Urinary bladder (tissue), 3 donors: ENCODE measurements at regions not wholly inside any gene's neighbourhood (a gene's known extent, or its start where the extent isn't known, plus 50 kb on each side); places are given as distances from the start of the nearest gene placed in this dataset.

Experiments used
- DNase-seq: peaks from one replicate; pipeline ENCODE4 v3.0.0-alpha.2; 2015; ENCODE audit errors: extremely low spot score
- H3K27ac ChIP-seq: one replicate; pipeline ENCODE4 v1.5.1; 2013; ENCODE audit warnings: low read depth, mild to moderate bottlenecking, moderate library complexity
- H3K36me3 ChIP-seq: one replicate; pipeline ENCODE4 v1.6.1; 2013; ENCODE audit warnings: mild to moderate bottlenecking, moderate library complexity; ENCODE audit not compliant: insufficient read depth
- H3K4me1 ChIP-seq: one replicate; pipeline ENCODE4 v1.6.1; 2013; ENCODE audit warnings: mild to moderate bottlenecking, moderate library complexity; ENCODE audit not compliant: insufficient read depth
- H3K4me3 ChIP-seq: one replicate; pipeline ENCODE4 v1.5.1; 2013; ENCODE audit warnings: low read depth, low read length
- WGBS: extraction: QIAGEN DNeasy Blood & Tissue Kit; methylation state at CpG from one replicate; pipeline ENCODE4 v1.1.7; 2013; 5-methylcytosine and 5-hydroxymethylcytosine counted together
- donor health status: healthy with polysubstance abuse.
- donor health status: healthy.

DNA sequence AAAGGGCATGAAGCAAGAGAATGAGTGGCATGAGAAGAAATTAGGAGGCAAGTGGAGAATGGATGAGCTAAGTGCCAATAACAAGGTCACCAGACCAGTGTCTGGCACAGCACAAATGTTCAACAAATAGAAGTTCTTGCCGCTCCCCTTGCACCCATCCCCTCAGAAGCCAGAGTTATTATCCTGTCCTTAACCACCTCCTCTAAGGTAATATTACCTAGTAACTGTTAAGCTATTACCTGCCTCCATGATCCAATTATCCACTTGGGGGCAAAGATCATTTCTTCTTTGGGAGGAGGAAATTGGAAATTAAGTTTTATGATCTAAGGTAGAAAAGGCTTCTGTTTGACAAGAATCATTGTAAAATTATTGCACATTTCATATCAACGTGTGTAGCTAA, 133.8 kb downstream of the FOXA2 start:
- H3K36me3 ChIP-seq = no peaks in the 10 kb centered on the region
- H3K27ac ChIP-seq = no peak overlapping the region
- WGBS = 86% methylated on average over 2 of the region's 2 CpGs

DNA sequence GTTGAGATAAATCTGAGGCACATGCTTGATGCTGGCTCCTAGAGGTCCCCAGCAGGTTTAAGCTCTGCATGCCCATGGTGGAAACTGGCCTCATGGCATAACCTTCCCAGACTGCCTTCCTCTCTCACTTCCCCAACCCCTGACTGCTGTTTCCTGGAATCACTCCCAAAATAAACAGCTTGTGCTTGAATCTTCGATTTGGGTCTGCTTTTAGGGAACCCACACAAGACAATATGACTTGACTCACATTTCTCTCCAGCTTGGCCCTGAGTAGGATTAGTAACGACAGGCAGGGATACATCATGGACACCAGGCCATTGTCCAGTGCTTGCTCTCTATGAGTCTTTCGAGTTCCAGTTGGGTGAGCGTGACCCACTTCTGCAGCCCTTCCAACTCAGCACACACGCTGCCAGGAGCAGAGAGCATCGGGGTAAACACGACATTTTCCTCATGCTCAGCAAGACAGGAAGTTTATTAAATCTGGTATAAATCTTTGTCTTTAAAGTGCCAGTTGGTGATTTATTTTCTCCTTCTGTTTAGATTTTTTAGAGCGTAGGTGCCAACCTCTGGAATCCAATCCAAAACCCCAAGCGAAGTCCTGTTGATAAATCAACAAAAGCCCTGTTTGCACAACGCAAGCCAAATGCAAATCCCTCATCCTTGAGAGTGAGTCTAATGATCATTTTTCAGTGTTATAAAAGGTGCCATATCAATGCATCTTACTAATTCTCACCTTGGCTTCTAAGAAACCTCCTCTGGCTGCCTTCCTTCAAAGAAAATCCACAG, 135.0 kb downstream of the FOXA2 start:
- H3K4me1 ChIP-seq = no peaks in the 10 kb centered on the region
- DNase-seq = no peak
- WGBS = 15% methylated on average over 10 of the region's 10 CpGs
- no peak overlapping the region for H3K4me3 ChIP-seq
- no peak overlapping the region for H3K27ac ChIP-seq
- H3K36me3 ChIP-seq = no peaks in the 10 kb centered on the region

More for the DNA sequence above, 133.8 kb downstream of the FOXA2 start:
- Histone ChIP-seq H3K4me3 (no peak overlapping the region), H3K4me1 (no peaks in the 10 kb centered on the region)
- DNase-seq = no peak

DNA sequence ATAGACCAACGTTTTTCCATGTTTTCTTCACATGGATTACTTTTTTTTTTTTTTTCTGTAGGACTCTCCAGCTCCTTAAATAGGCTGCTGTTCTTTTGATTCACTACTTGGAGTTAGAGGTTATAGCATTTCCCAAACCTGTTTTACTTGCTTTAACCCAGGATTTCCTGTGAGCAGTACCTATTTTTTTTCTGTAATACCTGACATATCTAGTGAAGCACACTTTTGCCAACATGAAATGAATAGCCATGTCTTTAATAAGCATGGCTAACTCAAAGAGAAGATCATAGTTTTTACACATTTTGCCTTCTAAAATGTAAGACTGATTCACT, 137.0 kb downstream of the FOXA2 start:
- no peak overlapping the region for H3K27ac ChIP-seq
- no peaks in the 10 kb centered on the region for H3K4me1 ChIP-seq
- WGBS = 7% methylated on average over 1 of the region's 1 CpG
- H3K4me3 ChIP-seq = no peak overlapping the region
- H3K36me3 ChIP-seq = no peaks in the 10 kb centered on the region
- no peak for DNase-seq

DNA sequence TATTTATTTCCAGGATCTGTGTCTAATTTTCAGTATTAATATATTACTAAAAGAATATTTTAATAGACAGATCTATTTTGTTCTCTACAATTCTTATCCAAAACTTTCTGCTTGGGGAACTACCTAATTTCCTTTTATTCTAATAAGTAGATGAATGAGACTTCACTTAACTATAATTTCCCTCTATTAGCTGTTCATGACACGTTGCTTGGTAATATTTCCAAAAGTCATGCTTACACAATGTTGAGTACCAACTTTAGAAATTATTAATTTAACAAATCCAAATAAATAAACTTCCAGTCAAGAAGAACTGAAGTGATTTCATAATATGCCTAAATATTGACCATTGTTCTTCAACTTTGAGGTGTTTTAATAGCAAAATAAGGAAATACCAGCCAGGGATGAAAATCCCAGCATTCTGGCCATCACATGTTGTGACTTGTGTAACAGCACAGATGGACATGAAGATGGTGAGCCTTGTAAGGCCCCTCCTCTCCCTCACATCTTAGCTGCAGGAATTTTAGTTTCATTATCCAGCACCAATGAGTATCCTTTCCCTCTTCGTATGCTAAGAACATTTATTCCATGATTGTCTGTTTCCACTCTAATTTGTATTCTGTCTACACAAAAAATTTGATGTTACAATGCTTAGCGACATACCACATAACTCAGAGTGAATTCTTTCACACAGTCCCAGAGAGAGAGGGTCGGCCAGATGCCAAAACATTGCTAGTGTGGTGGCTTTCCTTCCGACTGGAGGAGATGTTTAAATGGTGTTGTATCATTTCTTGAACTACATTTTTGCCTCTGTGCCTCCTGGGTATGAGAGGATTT, 137.5 kb downstream of the FOXA2 start:
- 45% methylated on average over 5 of the region's 5 CpGs for WGBS
- H3K4me1 ChIP-seq = no peaks in the 10 kb centered on the region
- no peak overlapping the region for H3K4me3 ChIP-seq
- H3K27ac ChIP-seq = no peak overlapping the region
- H3K36me3 ChIP-seq = no peaks in the 10 kb centered on the region
- DNase-seq = no peak

DNA sequence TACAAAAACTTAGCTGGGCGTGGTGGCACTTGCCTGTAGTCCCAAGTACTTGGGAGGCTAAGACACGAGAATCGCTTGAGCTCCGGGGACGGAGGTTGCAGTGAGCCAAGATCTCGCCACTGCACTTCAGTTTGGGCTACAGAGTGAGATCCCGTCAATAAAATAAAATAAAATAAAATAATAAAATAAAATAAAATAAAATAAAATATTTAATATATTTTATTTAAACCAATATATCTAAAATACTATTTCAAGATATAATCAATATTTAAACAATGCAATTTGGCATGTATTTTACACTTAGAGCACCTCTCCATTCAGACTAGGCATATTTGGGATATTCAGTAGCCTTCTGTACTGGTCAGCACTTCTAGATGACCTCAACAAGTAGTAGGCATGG, 142.1 kb downstream of the FOXA2 start:
- no peak for DNase-seq
- H3K27ac ChIP-seq = no peak overlapping the region
- no peak overlapping the region for H3K4me3 ChIP-seq
- no peaks in the 10 kb centered on the region for H3K4me1 ChIP-seq
- WGBS = 88% methylated on average over 7 of the region's 7 CpGs
- H3K36me3 ChIP-seq = no peaks in the 10 kb centered on the region

DNA sequence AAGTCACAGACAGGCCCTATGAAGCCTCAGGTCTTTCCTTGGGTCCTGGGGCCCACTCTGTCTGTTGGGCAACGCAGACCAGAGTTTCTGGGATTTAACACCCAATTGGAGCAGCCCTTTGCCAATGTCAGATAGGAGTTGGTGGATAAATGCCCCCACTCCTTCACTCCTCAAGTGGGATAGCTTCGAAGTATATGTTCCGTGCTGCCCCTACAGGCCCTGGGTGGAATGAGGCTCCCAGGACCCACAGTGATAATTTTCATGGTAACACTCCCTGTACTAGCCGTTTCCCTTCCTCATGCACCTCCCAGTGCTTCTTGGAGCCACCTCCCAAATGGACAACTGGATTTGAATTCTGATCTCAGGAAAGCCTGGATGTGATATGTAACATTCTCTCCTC, 145.4 kb downstream of the FOXA2 start:
- H3K36me3 ChIP-seq = no peaks in the 10 kb centered on the region
- H3K27ac ChIP-seq = no peak overlapping the region
- DNase-seq = no peak
- 85% methylated on average over 4 of the region's 4 CpGs for WGBS
- no peaks in the 10 kb centered on the region for H3K4me1 ChIP-seq
- H3K4me3 ChIP-seq = no peak overlapping the region

DNA sequence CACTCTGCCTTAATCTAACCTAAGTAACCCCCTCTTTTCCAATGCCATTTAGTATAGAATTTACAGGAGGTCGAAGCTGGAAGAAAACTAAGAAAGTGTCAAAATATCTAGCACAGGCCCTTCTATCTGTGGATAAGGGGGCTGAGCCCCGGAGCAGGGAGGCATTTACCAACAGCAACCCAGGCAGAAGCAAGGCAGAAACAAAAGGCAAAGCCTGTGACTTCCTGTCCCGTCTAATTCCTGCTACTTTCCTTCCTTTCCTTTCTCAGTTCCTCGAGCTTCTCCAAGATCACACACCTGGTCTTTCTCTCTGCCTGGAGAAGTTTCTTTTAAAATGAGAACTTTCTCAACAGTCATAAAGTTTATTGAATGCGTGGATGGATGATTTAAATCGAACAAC, 146.0 kb downstream of the FOXA2 start:
- no peak for DNase-seq
- no peak overlapping the region for H3K27ac ChIP-seq
- 63% methylated on average over 6 of the region's 6 CpGs for WGBS
- H3K4me1 ChIP-seq = no peaks in the 10 kb centered on the region
- H3K4me3 ChIP-seq = no peak overlapping the region
- H3K36me3 ChIP-seq = no peaks in the 10 kb centered on the region

DNA sequence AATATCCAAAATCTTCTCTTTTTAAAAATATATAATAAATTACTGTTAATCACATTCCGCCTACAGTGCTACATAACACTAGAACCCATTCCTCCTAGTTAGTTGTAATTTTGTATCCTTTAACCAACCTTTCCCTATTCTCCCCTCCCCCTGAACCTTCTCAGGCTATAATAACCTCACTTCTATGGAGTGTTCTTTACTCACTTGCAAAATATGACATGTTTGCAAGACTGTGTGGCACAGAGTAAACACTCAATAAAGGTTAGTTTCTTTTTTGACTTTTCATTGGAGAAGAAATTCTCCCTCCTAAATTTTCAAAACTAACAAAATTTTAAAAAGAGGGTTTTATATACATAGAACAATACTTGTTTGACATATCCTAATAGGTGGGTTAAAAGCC, 147.0 kb downstream of the FOXA2 start:
- DNase-seq = no peak
- H3K4me3 ChIP-seq = no peak overlapping the region
- H3K36me3 ChIP-seq = no peaks in the 10 kb centered on the region
- WGBS = 93% methylated on average over 1 of the region's 1 CpG
- no peaks in the 10 kb centered on the region for H3K4me1 ChIP-seq
- no peak overlapping the region for H3K27ac ChIP-seq

DNA sequence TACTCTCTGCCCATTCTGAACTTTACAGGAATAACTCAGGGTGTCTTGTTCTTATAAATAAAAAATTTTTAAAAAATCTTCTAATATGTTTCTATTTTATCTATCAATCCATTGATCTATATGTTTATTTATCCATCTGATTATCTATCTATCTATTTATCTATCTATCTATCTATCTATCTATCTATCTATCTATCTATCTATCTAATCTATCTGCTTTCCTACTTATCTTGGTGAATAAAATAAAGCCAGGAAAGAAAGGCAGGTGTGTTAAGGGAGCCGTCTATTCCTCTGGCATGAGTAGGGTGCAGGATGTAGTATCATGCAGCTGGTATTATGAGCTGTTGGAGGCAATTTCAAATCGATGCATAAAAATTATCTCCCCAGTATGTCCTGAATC, 153.0 kb downstream of the FOXA2 start:
- WGBS = 75% methylated on average over 2 of the region's 2 CpGs
- Histone ChIP-seq H3K27ac (no peak overlapping the region), H3K4me3 (no peak overlapping the region), H3K36me3 (no peaks in the 10 kb centered on the region), H3K4me1 (no peaks in the 10 kb centered on the region)
- DNase-seq = no peak

DNA sequence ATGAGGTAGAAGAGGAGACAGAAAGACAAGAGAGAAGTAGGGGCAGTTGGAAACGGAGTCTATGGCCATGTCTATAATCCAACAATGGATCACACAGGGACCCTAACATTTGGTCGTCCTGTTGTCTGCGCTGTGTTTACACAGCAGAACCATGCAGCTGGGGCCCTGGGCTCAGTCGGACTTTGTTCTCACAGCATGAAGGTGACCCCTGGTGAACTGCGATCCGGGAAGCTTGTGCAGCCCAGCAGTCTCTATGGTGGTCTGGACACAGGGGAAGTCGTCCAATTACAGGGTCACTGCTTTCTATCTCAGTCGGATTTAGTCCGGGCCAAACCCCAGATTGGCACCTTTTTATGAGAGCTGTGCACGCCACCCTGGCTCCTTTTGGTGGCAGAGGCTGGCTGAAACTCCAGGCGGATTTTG, 153.6 kb downstream of the FOXA2 start:
- no peak for DNase-seq
- no peak overlapping the region for H3K27ac ChIP-seq
- no peaks in the 10 kb centered on the region for H3K4me1 ChIP-seq
- no peak overlapping the region for H3K4me3 ChIP-seq
- H3K36me3 ChIP-seq = no peaks in the 10 kb centered on the region
- 49% methylated on average over 11 of the region's 11 CpGs for WGBS

DNA sequence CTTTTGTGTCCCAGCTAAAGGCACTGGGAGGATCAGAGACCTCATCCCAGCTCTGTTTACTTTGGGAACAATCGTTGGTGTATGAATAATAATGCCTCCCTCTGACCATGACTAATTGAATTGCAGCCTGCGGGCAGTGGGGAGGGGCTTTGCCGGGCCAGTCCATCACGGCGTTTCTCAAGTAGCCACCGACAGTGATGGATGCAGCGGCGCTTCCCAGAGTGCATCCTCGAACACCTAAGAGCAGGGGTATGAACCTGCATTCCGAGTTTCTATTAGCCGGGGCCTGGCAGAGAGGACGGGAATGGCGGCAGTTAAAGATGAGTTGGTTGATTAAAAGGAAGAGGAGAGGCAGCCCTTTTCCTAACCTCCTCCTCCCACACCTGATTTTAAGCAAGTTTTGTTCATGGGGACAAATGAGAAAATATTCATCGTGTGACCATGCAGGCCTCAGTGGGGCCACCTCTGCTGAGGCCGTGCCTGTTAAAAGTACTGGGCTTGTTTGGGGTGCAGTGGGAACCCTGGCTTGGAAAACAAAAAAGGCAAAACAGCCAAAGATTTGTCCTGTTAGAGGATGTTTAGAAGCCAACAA, 154.1 kb downstream of the FOXA2 start:
- WGBS = 56% methylated on average over 15 of the region's 15 CpGs
- H3K36me3 ChIP-seq = no peaks in the 10 kb centered on the region
- H3K4me1 ChIP-seq = no peaks in the 10 kb centered on the region
- H3K4me3 ChIP-seq = no peak overlapping the region
- no peak for DNase-seq
- no peak overlapping the region for H3K27ac ChIP-seq

DNA sequence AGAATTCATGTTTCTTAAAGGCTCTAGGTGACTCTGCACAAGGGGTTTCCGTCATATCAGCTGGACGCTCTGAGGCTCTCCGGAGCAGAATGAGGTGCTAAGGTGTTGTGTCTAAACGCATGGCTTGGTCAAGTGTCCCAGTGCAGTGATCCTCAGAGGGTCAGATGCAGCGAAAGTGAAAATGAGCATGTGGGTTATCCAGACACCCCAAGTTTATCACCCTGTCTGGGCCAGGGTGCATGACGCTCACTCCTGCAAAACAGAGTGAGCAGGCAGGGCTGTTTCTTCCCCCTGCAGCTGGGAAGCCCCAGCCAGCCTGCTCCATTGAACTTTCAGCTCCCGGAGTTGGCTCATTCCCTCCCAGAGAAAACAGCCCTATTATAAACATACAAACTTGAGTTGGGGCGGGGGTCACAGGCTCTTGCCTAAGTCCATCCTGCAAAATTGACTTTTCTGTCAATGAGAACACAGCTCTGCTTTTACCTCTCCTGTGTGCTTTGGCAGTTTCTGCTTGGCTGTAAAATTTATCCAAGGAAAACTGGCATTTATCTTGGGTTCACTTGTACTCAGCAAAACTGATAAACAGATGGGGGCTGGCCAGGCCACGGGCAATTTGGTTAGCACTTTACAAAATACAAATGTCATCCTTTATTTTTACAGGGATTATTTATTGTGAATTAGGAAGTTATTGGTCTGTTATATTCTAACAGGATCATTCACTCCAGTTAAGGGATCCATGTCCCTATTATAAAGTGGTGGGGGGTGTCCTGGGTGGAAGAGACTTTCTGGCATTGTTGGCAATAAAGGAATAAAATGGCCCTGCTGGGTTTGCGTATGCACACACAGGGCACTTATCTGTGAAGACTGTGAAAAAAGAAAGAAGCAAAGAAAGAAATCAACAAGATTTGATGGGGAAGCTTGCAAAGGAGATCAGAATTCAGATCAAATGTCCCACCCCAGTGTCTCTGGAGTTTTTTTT, 154.9 kb downstream of the FOXA2 start:
- no peak for DNase-seq
- Histone ChIP-seq H3K27ac (no peak overlapping the region), H3K4me1 (no peaks in the 10 kb centered on the region), H3K36me3 (no peaks in the 10 kb centered on the region), H3K4me3 (no peak overlapping the region)
- WGBS = 55% methylated on average over 10 of the region's 10 CpGs

DNA sequence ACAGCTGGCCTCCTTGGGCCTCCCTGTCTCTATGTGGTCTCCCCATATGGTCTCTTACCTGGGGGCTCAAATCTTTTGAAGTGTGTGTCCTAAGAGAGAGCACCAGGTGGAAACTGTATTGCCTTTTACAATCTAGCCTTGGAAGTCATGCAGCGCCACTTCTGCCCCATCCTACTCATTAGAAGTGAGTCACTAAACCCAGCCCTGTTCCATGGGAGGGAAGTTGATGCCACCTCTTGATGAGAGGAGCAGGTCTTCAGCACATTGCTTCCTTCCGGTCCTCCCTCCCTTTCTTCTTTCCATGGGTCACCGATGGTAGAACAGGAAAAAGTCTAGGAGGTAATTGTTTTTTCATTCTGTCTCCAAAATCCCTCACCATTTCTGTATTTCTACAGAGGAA, 156.3 kb downstream of the FOXA2 start:
- no peak overlapping the region for H3K27ac ChIP-seq
- no peaks in the 10 kb centered on the region for H3K36me3 ChIP-seq
- H3K4me3 ChIP-seq = no peak overlapping the region
- no peak for DNase-seq
- H3K4me1 ChIP-seq = no peaks in the 10 kb centered on the region
- 87% methylated on average over 3 of the region's 3 CpGs for WGBS
